Activated naive CD8-positive, alpha-beta T cell treated with anti-CD3 and anti-CD28 coated beads for 36 hours (primary cell): ENCODE measurements at regions not wholly inside any gene's neighbourhood (a gene's known extent, or its start where the extent isn't known, plus 50 kb on each side); places are given as distances from the start of the nearest gene placed in this dataset.
A peak's percentile ranks its signal among the peaks of the same experiment; 100 is the strongest.

ENCODE experiments used
- DNase-seq: peaks from one replicate; pipeline ENCODE4 v3.0.0; 2021
- H3K27ac Mint-ChIP-seq: one replicate; pipeline ENCODE4 v1.8.0; 2022; ENCODE audit warnings: mild to moderate bottlenecking, moderate library complexity, mixed read lengths
- H3K27me3 Mint-ChIP-seq: one replicate; pipeline ENCODE4 v1.8.0; 2022; ENCODE audit warnings: mild to moderate bottlenecking, mixed read lengths
- H3K36me3 Mint-ChIP-seq: one replicate; pipeline ENCODE4 v1.8.0; 2021; ENCODE audit warnings: mild to moderate bottlenecking, mixed read lengths
- H3K4me1 Mint-ChIP-seq: one replicate; pipeline ENCODE4 v1.8.0; 2021; ENCODE audit warnings: mixed read lengths
- H3K4me3 Mint-ChIP-seq: one replicate; pipeline ENCODE4 v1.8.0; 2022; ENCODE audit warnings: mild to moderate bottlenecking, moderate library complexity, mixed read lengths
- H3K9me3 Mint-ChIP-seq: one replicate; pipeline ENCODE4 v1.8.0; 2022; ENCODE audit warnings: mixed read lengths

- DNase-seq, result no peak
These were observed 133.3 kb upstream of the ELL2 start for GRCh38 chr5:96094904-96095303.

DNA sequence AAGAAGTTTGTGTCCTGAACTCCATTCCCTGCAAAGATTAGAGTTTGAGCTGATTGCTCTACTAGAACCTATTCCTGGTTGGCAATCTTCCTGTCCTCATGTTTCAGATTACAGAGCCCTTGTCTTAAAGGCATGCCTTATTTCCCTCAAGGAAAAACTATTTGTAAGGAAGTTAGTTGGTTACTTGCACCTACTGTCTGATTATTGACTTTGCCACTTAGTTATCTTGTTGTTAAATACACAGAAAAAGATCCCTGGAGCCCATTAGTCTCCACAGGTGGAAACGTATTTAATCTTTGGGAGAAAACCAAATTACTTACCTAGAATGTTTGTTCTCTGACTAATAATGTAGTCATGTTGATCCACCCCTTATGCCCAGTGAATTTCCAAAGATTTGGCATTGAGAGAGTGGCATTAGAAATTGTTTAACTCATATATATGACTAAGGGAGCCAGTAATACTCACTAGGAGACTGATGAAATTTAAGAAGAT, 132.3 kb upstream of the ELL2 start:
- H3K4me1 Mint-ChIP-seq, result peaks cover 2% of the 10 kb centered on the region
- no peak for DNase-seq
- no peaks in the 10 kb centered on the region for H3K27me3 Mint-ChIP-seq
- H3K27ac Mint-ChIP-seq, result no peak overlapping the region
- H3K9me3 Mint-ChIP-seq, result peaks cover 3% of the 10 kb centered on the region
- H3K4me3 Mint-ChIP-seq, result no peak overlapping the region
- no peaks in the 10 kb centered on the region for H3K36me3 Mint-ChIP-seq

More at GRCh38 chr5:96094904-96095303, 133.3 kb upstream of the ELL2 start:
- Mint-ChIP-seq H3K4me3 (no peak overlapping the region), H3K4me1 (peaks cover 2% of the 10 kb centered on the region), H3K27ac (no peak overlapping the region), H3K36me3 (no peaks in the 10 kb centered on the region), H3K27me3 (no peaks in the 10 kb centered on the region), H3K9me3 (peaks cover 3% of the 10 kb centered on the region)

- no peak overlapping the region for H3K4me3 Mint-ChIP-seq
- no peak overlapping the region for H3K27ac Mint-ChIP-seq
- no peak for DNase-seq
- H3K4me1 Mint-ChIP-seq, result peaks cover 2% of the 10 kb centered on the region
- no peaks in the 10 kb centered on the region for H3K36me3 Mint-ChIP-seq
- H3K9me3 Mint-ChIP-seq, result peaks cover 3% of the 10 kb centered on the region
- peaks cover under 1% of the 10 kb centered on the region for H3K27me3 Mint-ChIP-seq
These were observed 131.7 kb upstream of the ELL2 start for GRCh38 chr5:96093340-96093739.

DNA sequence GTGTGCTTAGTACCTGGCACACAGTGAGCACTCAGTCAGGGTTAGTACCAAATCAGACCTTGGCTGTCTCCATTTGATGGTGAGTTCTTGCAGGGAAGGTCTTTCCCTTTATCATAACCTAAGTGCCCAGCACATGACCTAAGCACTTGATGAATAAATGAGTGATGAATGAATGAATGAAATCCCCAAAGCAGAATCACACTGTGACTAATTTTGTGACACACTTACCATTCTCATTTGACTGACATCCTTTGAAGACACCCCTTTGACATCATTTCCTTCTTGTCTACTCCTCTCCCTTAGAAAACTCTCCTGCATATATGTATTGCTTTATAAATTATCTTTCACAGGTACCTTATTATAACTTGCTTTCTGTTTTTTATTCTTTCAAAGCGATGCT, 130.2 kb upstream of the ELL2 start:
- H3K4me3 Mint-ChIP-seq, result no peak overlapping the region
- peaks cover 2% of the 10 kb centered on the region for H3K4me1 Mint-ChIP-seq
- H3K36me3 Mint-ChIP-seq, result no peaks in the 10 kb centered on the region
- H3K9me3 Mint-ChIP-seq, result no peaks in the 10 kb centered on the region
- H3K27me3 Mint-ChIP-seq, result peaks cover 10% of the 10 kb centered on the region
- H3K27ac Mint-ChIP-seq, result no peak overlapping the region
- no peak for DNase-seq

DNA sequence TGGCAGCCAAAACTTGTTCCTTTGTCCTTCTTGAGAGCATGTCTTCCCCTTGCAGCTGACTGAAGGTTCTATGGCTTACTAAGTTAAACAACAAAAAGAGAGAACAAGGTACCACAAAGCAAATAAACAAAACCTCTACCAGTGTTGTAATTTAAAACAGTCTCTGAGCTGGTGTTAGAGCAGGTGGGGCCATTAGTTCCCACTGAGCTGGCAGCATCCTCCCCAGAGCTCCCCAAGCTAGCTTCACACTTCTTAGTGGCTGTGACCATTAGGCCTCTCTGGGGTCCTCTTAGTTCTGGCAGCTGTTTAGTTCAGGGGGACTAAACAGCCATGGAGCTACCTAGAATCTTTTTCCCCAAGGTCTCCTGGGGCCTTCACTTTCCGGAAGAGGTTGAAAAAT, 128.6 kb upstream of the ELL2 start:
- Mint-ChIP-seq H3K4me3 (no peak overlapping the region), H3K36me3 (no peaks in the 10 kb centered on the region), H3K4me1 (peaks cover 2% of the 10 kb centered on the region)

DNA sequence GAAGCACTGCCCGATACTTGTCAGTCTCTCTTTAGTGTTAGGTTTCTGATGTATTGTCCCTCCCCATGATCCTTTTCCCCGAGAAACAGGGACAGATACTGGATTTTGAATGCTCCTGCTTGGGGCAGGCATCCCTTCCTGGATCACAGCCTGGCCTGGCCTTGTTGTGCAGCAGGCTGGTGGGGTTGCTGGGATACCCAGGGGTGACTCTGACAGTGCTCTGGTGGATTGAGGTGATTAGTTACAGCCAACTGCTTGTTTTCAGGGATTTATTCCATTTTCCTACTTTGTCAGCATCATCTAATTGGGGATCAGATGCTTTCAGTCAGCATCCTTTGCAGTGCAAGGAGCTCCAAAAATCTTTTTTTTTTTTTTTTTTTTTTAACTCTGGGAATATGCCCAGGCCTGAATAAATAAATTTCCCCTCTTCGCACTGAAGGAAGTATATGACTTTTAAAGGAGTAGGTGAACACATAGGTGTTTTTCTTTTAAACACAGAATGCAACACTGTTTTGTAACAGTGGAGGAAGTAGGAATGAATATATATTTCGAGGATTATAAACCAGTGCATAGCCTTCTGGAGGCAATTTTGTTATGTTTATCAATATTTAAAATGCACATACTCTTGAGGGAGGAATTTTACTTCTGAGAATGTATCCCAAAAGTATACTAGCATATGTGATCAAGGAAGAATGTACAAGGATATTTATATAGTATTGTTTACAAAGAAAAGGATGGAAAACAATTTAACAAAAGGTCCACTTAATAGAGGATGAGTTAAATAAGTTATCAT, 127.3 kb upstream of the ELL2 start:
- DNase-seq, result no peak
- Mint-ChIP-seq H3K4me3 (no peak overlapping the region), H3K9me3 (no peaks in the 10 kb centered on the region), H3K36me3 (no peaks in the 10 kb centered on the region), H3K4me1 (peaks cover 2% of the 10 kb centered on the region), H3K27me3 (peaks cover 16% of the 10 kb centered on the region), H3K27ac (no peak overlapping the region)

More for the DNA sequence above, 128.6 kb upstream of the ELL2 start:
- Mint-ChIP-seq H3K27ac (no peak overlapping the region), H3K27me3 (peaks cover 11% of the 10 kb centered on the region), H3K9me3 (no peaks in the 10 kb centered on the region)
- DNase-seq, result no peak

- H3K4me3 Mint-ChIP-seq, result no peak overlapping the region
- H3K27me3 Mint-ChIP-seq, result peaks cover 22% of the 10 kb centered on the region
- H3K4me1 Mint-ChIP-seq, result peaks cover 9% of the 10 kb centered on the region
- H3K9me3 Mint-ChIP-seq, result no peaks in the 10 kb centered on the region
- H3K36me3 Mint-ChIP-seq, result no peaks in the 10 kb centered on the region
- H3K27ac Mint-ChIP-seq, result no peak overlapping the region
- DNase-seq, result no peak
These were observed 126.3 kb upstream of the ELL2 start for GRCh38 chr5:96087939-96088338.

- Mint-ChIP-seq H3K4me1 (peaks cover 15% of the 10 kb centered on the region), H3K9me3 (no peaks in the 10 kb centered on the region), H3K36me3 (no peaks in the 10 kb centered on the region), H3K4me3 (no peak overlapping the region), H3K27me3 (peaks cover 22% of the 10 kb centered on the region), H3K27ac (no peak overlapping the region)
- no peak for DNase-seq
These were observed 123.3 kb upstream of the ELL2 start for GRCh38 chr5:96084874-96085506.

GRCh38 chr5:96083361-96083881, 121.8 kb upstream of the ELL2 start:
- DNase-seq, result no peak
- Mint-ChIP-seq H3K36me3 (no peaks in the 10 kb centered on the region), H3K9me3 (no peaks in the 10 kb centered on the region), H3K4me1 (peaks cover 24% of the 10 kb centered on the region), H3K27me3 (peaks cover 22% of the 10 kb centered on the region), H3K4me3 (no peak overlapping the region), H3K27ac (peak overlapping the region; percentile 28)

GRCh38 chr5:96081276-96081858, 119.7 kb upstream of the ELL2 start:
- Mint-ChIP-seq H3K36me3 (no peaks in the 10 kb centered on the region), H3K9me3 (no peaks in the 10 kb centered on the region), H3K27ac (no peak overlapping the region), H3K4me1 (peaks cover 27% of the 10 kb centered on the region), H3K27me3 (peaks cover 11% of the 10 kb centered on the region), H3K4me3 (no peak overlapping the region)
- DNase-seq, result no peak

DNA sequence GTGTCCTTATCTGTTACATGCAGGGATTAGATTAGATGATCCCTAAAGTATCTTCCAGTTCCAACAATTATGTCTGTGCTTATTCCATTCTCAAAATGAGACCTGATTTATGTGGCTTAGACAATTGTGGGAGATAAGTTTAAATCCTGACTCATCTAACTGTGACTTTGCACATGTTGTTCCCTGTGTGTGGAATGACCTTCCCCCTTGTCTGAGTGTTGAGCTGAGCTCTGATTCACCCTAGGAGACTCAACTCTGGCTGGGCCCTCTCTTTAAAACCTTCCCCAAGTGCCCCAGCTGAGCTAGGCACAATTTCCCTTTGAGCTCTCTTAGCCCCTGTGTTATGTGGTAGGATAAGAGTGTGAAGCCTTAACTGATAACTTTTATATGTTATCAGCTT, 118.9 kb upstream of the ELL2 start:
- Mint-ChIP-seq H3K27me3 (peaks cover 17% of the 10 kb centered on the region), H3K36me3 (no peaks in the 10 kb centered on the region), H3K4me1 (peaks cover 27% of the 10 kb centered on the region), H3K4me3 (no peak overlapping the region), H3K9me3 (no peaks in the 10 kb centered on the region), H3K27ac (no peak overlapping the region)
- no peak for DNase-seq

GRCh38 chr5:96079962-96080361, 118.3 kb upstream of the ELL2 start:
- Mint-ChIP-seq H3K4me3 (no peak overlapping the region), H3K4me1 (peaks cover 28% of the 10 kb centered on the region), H3K36me3 (no peaks in the 10 kb centered on the region), H3K9me3 (no peaks in the 10 kb centered on the region), H3K27me3 (peaks cover 17% of the 10 kb centered on the region), H3K27ac (no peak overlapping the region)
- no peak for DNase-seq

- Mint-ChIP-seq H3K9me3 (no peaks in the 10 kb centered on the region), H3K27me3 (peaks cover 13% of the 10 kb centered on the region), H3K4me3 (no peak overlapping the region), H3K27ac (peak overlapping the region; percentile 72), H3K36me3 (no peaks in the 10 kb centered on the region), H3K4me1 (peaks cover 33% of the 10 kb centered on the region)
- peak; percentile 31 for DNase-seq
These were observed 117.4 kb upstream of the ELL2 start for GRCh38 chr5:96079075-96079474.

DNA sequence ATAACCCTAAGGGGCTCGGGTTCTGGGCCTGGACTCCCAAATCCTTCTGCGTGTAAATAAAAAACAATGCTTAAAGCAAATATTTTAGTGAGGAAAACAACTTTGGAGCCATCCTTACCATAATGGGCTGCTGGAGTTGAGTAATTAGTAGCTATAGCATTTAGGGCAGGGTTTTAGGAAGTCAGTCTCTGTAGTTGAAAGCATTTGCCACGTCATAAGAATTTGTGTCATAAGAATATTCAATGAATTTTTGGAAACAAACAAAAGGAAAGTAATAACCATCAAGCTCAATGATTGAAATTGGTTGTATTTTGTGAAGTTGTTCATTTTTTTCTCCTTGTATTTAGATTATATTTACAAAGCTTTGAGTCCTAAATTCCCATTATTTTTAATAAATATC, 114.8 kb upstream of the ELL2 start:
- peaks cover 31% of the 10 kb centered on the region for H3K4me1 Mint-ChIP-seq

GRCh38 chr5:96075579-96076289, 114.1 kb upstream of the ELL2 start:
- Mint-ChIP-seq H3K9me3 (no peaks in the 10 kb centered on the region), H3K27me3 (peaks cover 6% of the 10 kb centered on the region), H3K36me3 (no peaks in the 10 kb centered on the region), H3K4me1 (peaks cover 30% of the 10 kb centered on the region), H3K4me3 (no peak overlapping the region), H3K27ac (no peak overlapping the region)
- no peak for DNase-seq

More for the DNA sequence above, 114.8 kb upstream of the ELL2 start:
- Mint-ChIP-seq H3K4me3 (no peak overlapping the region), H3K27me3 (peaks cover 6% of the 10 kb centered on the region), H3K27ac (no peak overlapping the region), H3K9me3 (no peaks in the 10 kb centered on the region), H3K36me3 (no peaks in the 10 kb centered on the region)
- DNase-seq, result no peak
